Neuronal stem cell (in vitro differentiated cells): ENCODE measurements at regions not wholly inside any gene's neighbourhood (a gene's known extent, or its start where the extent isn't known, plus 50 kb on each side); places are given as distances from the start of the nearest gene placed in this dataset.

ENCODE experiments used
- DNase-seq: peaks from one replicate; pipeline ENCODE4 v3.0.0-alpha.2; 2013; ENCODE audit warnings: low spot score
- H2AFZ ChIP-seq: one replicate; pipeline ENCODE4 v1.6.1; 2013; ENCODE audit warnings: mild to moderate bottlenecking, low read length, inconsistent platforms
- H2AK5ac ChIP-seq: 2 replicates; pipeline ENCODE4 v1.6.1; 2013; ENCODE audit warnings: low read depth, mild to moderate bottlenecking, inconsistent platforms, low read length, moderate library complexity, mixed read lengths
- H2BK120ac ChIP-seq: 2 replicates; pipeline ENCODE4 v1.6.1; 2013; ENCODE audit warnings: low read depth, mild to moderate bottlenecking, inconsistent platforms, low read length, moderate library complexity, mixed read lengths
- H2BK12ac ChIP-seq: one replicate; pipeline ENCODE4 v1.6.1; 2013; ENCODE audit warnings: low read length, inconsistent platforms
- H2BK15ac ChIP-seq: 2 replicates; pipeline ENCODE4 v1.6.1; 2013; ENCODE audit warnings: mild to moderate bottlenecking, low read length, inconsistent platforms, mixed read lengths
- H2BK5ac ChIP-seq: one replicate; pipeline ENCODE4 v1.6.1; 2013; ENCODE audit warnings: inconsistent platforms, mild to moderate bottlenecking, low read length, moderate library complexity
- H3K14ac ChIP-seq: one replicate; pipeline ENCODE4 v1.6.1; 2013; ENCODE audit warnings: low read length, inconsistent platforms
- H3K18ac ChIP-seq: 2 replicates; pipeline ENCODE4 v1.6.1; 2013; ENCODE audit warnings: low read length, inconsistent platforms
- H3K23ac ChIP-seq: 2 replicates; pipeline ENCODE4 v1.6.1; 2013; ENCODE audit warnings: low read depth, mild to moderate bottlenecking, mixed read lengths, low read length, inconsistent platforms; ENCODE audit not compliant: poor library complexity
- H3K27ac ChIP-seq: replicated peaks from 3 replicates; pipeline ENCODE4 v1.5.1; 2013; ENCODE audit warnings: low read length, inconsistent platforms
- H3K27me3 ChIP-seq, 3 experiments: 2 replicates each; pipeline ENCODE4 v1.6.1; 2013; ENCODE audit warnings: low read length in 3 of 3, mild to moderate bottlenecking in 2 of 3, inconsistent platforms in 1 of 3, low read depth in 1 of 3, mixed read lengths in 1 of 3, moderate library complexity in 1 of 3; ENCODE audit not compliant: control insufficient read depth in 3 of 3, insufficient read depth in 3 of 3
- H3K36me3 ChIP-seq, 2 donors: replicated peaks in 1 of 2; 2 replicates each; pipeline ENCODE4 v1.6.1; 2013; ENCODE audit warnings: low read length in 2 of 2; ENCODE audit not compliant: control insufficient read depth in 2 of 2, insufficient read depth in 2 of 2
- H3K4ac ChIP-seq: 2 replicates; pipeline ENCODE4 v1.6.1; 2013; ENCODE audit warnings: inconsistent platforms, mild to moderate bottlenecking, low read length, moderate library complexity
- H3K4me1 ChIP-seq, 2 donors: 1 replicate in 1 of 2; 2 replicates in 1 of 2; pipeline ENCODE4 v1.6.1; 2013; ENCODE audit warnings: low read length in 2 of 2, low read depth in 1 of 2; ENCODE audit not compliant: control insufficient read depth in 2 of 2, insufficient read depth in 1 of 2
- H3K4me2 ChIP-seq: one replicate; pipeline ENCODE4 v1.6.1; 2013; ENCODE audit warnings: mild to moderate bottlenecking, low read length, inconsistent platforms; ENCODE audit not compliant: insufficient read depth, poor library complexity, severe bottlenecking
- H3K4me3 ChIP-seq, 2 donors: 2 replicates each; pipeline ENCODE4 v1.5.1; 2013; ENCODE audit warnings: low read length in 2 of 2, mild to moderate bottlenecking in 2 of 2, inconsistent platforms in 1 of 2, moderate library complexity in 1 of 2
- H3K79me1 ChIP-seq: one replicate; pipeline ENCODE4 v1.6.1; 2013; ENCODE audit warnings: low read depth, mild to moderate bottlenecking, inconsistent platforms, low read length, moderate library complexity
- H3K9ac ChIP-seq: one replicate; pipeline ENCODE4 v1.6.1; 2013; ENCODE audit warnings: mild to moderate bottlenecking, low read depth, low read length, inconsistent platforms; ENCODE audit not compliant: poor library complexity
- H3K9me3 ChIP-seq, 2 donors: replicated peaks in 1 of 2; 2 replicates each; pipeline versions ENCODE3 to v1.6.1; 2013; ENCODE audit warnings: low read length in 2 of 2, mild to moderate bottlenecking in 2 of 2, inconsistent platforms in 1 of 2, low read depth in 1 of 2, mixed read lengths in 1 of 2, moderate library complexity in 1 of 2; ENCODE audit not compliant: control insufficient read depth in 2 of 2, insufficient read depth in 1 of 2
- H4K8ac ChIP-seq: one replicate; pipeline ENCODE4 v1.6.1; 2013; ENCODE audit warnings: low read depth, mild to moderate bottlenecking, inconsistent platforms, low read length, moderate library complexity
- H4K91ac ChIP-seq: one replicate; pipeline ENCODE4 v1.6.1; 2013; ENCODE audit warnings: low read length, low read depth, mild to moderate bottlenecking, inconsistent platforms; ENCODE audit not compliant: poor library complexity
- WGBS, 2 donors: extraction: QIAGEN DNeasy Blood & Tissue Kit; methylation state at CpG; one replicate each; pipeline ENCODE4 v1.1.7; 2013; ENCODE audit warnings: missing lambda C conversion rate in 2 of 2, mixed read lengths in 1 of 2; ENCODE audit not compliant: insufficient read length in 2 of 2, insufficient replicate concordance in 1 of 2; ENCODE audit errors: extremely low coverage in 2 of 2; 5-methylcytosine and 5-hydroxymethylcytosine counted together

DNA sequence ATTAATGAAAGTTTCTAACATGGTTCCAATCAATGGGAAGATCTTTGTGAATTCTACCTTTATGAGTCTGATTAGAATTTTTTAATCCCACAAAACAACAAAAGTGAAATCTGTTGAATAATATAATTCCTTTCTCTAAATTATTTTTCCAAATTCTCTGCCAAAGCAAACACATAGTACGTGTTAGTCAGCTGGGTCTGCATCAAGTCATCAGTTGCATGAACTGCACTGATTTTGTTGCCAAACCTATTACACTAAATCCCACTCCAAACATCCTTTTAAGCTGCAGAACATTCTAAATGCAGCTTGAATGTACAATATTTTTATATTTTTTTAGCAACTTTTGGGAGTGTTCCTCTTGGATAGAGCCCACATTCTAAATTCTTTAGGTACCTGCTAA lies 199.0 kb upstream of the HSF2 start:
- Histone ChIP-seq H4K8ac (no peak overlapping the region), H2BK5ac (no peak overlapping the region), H2BK12ac (no peak overlapping the region), H3K4me2 (no peak overlapping the region), H3K4me1 (no peaks in the 10 kb centered on the region), H3K79me1 (no peaks in the 10 kb centered on the region), H2AK5ac (no peak overlapping the region), H3K23ac (no peak overlapping the region), H2BK15ac (no peak overlapping the region), H3K9ac (no peak overlapping the region), H2AFZ (no peak overlapping the region), H3K36me3 (no peaks in the 10 kb centered on the region), H3K27me3 (no peaks in the 10 kb centered on the region), H3K4ac (no peak overlapping the region), H3K9me3 (no peaks in the 10 kb centered on the region), H4K91ac (no peak overlapping the region), H3K4me3 (no peak overlapping the region), H3K18ac (no peak overlapping the region), H3K14ac (no peak overlapping the region), H3K27ac (no peak overlapping the region), H2BK120ac (no peak overlapping the region)
- DNase-seq = no peak
- no CpG with 5 or more reads among the region's 1 CpG for WGBS, 2 donors

DNA sequence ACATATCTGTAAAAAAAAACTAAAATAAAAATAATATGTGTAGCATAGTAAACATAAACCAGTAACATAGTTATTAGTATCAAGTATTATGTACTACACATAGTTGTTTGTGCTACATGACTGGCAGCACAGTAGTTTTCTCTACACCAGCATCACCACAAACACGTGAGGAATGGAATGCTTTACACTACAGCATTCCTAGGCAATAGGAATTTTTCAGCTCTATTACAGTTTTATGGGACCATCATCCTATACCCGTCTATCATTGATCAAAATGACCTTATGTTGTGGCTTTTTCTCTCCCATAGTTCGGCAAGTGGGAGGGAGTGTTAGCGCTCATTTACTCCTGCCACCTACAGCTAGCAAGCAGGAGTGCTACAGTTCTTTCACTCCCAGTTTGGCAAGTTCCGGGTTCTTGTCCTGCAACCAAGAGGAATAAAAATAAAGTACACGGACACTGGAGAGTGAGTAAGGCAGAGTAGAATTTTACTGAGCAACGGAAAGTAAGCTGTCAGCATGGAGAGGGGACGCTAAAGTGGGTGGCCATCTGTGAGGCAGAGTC lies 196.8 kb upstream of the HSF2 start:
- Histone ChIP-seq H3K9ac (no peak overlapping the region), H3K23ac (no peak overlapping the region), H2BK120ac (no peak overlapping the region), H3K27ac (no peak overlapping the region), H2BK15ac (no peak overlapping the region), H3K9me3 (no peaks in the 10 kb centered on the region), H3K27me3 (no peaks in the 10 kb centered on the region), H2AK5ac (no peak overlapping the region), H3K4me3 (no peak overlapping the region), H2BK5ac (no peak overlapping the region), H2BK12ac (no peak overlapping the region), H3K4me2 (no peak overlapping the region), H4K91ac (no peak overlapping the region), H3K36me3 (no peaks in the 10 kb centered on the region), H2AFZ (no peak overlapping the region), H3K18ac (no peak overlapping the region), H3K4ac (no peak overlapping the region), H4K8ac (no peak overlapping the region), H3K14ac (no peak overlapping the region), H3K4me1 (no peaks in the 10 kb centered on the region), H3K79me1 (no peaks in the 10 kb centered on the region)
- WGBS, 2 donors = no CpG with 5 or more reads among the region's 8 CpGs
- no peak for DNase-seq

DNA sequence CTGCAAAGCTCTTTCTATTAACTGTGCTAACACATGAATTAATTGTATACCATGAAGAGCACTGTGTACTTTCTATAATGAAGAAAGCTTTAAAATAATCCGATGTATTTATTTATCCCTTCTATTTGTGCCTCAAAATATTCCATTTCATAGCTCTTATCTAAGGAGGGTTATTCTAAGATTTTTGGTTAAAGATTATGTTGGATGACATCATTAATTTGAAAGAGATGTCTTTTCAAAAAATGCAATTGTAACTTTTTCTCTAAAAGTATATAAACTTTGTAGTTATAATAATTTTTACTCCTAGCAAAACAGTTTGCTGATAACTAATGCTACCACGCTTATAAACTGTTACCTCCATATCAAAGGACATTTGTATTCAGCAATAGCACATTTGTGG lies 192.4 kb upstream of the HSF2 start:
- Histone ChIP-seq H2BK5ac (no peak overlapping the region), H2BK12ac (no peak overlapping the region), H3K14ac (no peak overlapping the region), H2AK5ac (no peak overlapping the region), H3K4me1 (no peaks in the 10 kb centered on the region), H4K8ac (no peak overlapping the region), H3K9me3 (no peaks in the 10 kb centered on the region), H2BK15ac (no peak overlapping the region), H3K4me2 (no peak overlapping the region), H2AFZ (no peak overlapping the region), H3K27me3 (no peaks in the 10 kb centered on the region), H4K91ac (no peak overlapping the region), H3K23ac (no peak overlapping the region), H3K4ac (no peak overlapping the region), H2BK120ac (no peak overlapping the region), H3K4me3 (no peak overlapping the region), H3K18ac (no peak overlapping the region), H3K36me3 (no peaks in the 10 kb centered on the region), H3K9ac (no peak overlapping the region), H3K27ac (no peak overlapping the region), H3K79me1 (no peaks in the 10 kb centered on the region)
- DNase-seq = no peak
- no CpG with 5 or more reads among the region's 2 CpGs for WGBS, 2 donors

DNA sequence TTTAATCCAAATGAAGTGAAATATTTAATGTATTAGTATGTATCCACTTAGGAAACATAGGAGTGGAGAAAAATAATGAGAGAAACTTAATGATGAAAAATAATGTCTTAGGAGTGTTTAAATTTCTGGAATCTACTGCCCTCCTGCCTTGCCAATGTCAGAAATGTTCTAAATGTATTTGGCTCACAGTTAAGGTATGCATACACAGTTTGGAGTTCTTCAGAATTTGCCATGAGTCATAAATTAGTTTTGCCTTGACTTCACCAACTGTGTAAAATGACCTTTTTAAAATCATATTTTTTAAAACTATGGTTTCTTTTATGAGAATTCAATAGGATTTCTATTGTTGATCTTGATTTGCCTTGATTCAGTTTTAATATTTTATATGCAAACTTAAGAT lies 191.7 kb upstream of the HSF2 start:
- Histone ChIP-seq H3K4me1 (no peaks in the 10 kb centered on the region), H3K4me2 (no peak overlapping the region), H3K23ac (no peak overlapping the region), H3K18ac (no peak overlapping the region), H3K27ac (no peak overlapping the region), H2AFZ (no peak overlapping the region), H2AK5ac (no peak overlapping the region), H2BK15ac (no peak overlapping the region), H3K4ac (no peak overlapping the region), H2BK5ac (no peak overlapping the region), H3K79me1 (no peaks in the 10 kb centered on the region), H3K36me3 (no peaks in the 10 kb centered on the region), H4K91ac (no peak overlapping the region), H3K27me3 (no peaks in the 10 kb centered on the region), H3K9ac (no peak overlapping the region), H3K14ac (no peak overlapping the region), H2BK120ac (no peak overlapping the region), H3K9me3 (no peaks in the 10 kb centered on the region), H3K4me3 (no peak overlapping the region), H4K8ac (no peak overlapping the region), H2BK12ac (no peak overlapping the region)
- no peak for DNase-seq
